SU-DHL-6 (cell line): ENCODE measurements at regions not wholly inside any gene's neighbourhood (a gene's known extent, or its start where the extent isn't known, plus 50 kb on each side); places are given as distances from the start of the nearest gene placed in this dataset.

Experiments
- CTCF ChIP-seq: fragments of 200-600 bp; sonication (generic); IDR thresholded peaks from one replicate; pipeline ENCODE4 v1.5.1; 2017; ENCODE audit warnings: antibody characterized with exemption, mild to moderate bottlenecking, low read length, moderate library complexity; ENCODE audit not compliant: insufficient read depth, poor library complexity, severe bottlenecking
- EZH2phosphoT487 ChIP-seq: fragments of 200-600 bp; sonication (generic), shearing (Covaris generic); conservative IDR thresholded peaks from 2 replicates; pipeline ENCODE4 v1.6.1; 2018; ENCODE audit warnings: mild to moderate bottlenecking, antibody characterized with exemption, low read length, moderate library complexity, mixed read lengths

- no peak for TF ChIP-seq CTCF
- TF ChIP-seq EZH2phosphoT487 = no peak
Observed at GRCh38 chr16:35364263-35364662, 1904.9 kb downstream of the TP53TG3F start.
